ENCODE measurements at regions not wholly inside any gene's neighbourhood (a gene's known extent, or its start where the extent isn't known, plus 50 kb on each side); places are given as distances from the start of the nearest gene placed in this dataset.

DNA sequence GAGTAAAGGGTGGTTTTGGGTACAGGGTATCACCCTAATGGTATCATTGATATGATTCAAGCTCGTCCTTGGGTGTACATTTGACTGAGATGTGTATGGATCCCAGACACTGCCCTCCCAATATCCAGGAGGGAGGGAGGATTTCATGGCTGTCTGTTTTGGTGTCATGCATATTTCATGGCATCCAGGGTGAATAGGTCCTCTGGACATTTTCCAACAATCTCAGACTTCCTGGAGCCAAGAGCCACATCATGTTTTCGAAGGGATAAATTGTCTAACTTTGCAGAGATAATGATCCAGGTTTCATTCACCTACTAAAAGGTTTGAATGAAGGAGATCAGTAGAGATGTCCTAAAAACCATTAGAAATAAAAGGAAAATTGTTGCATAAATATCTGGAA is 431.9 kb downstream of the SHISA9 start:
- TF ChIP-seq THRAP3 (IDR thresholded peaks at IDR 0.05; ENCODE audit: borderline replicate concordance): no peak
- no peak for TF ChIP-seq JUN (IDR thresholded peaks at IDR 0.05; ENCODE audit: borderline replicate concordance, low read depth, low read length)
- TF ChIP-seq JUN (CRISPR knock-in tag; IDR thresholded peaks at IDR 0.05; ENCODE audit: borderline replicate concordance): no peak
- TF ChIP-seq BHLHE40 (IDR thresholded peaks at IDR 0.05; ENCODE audit: low read length): no peak
- TF ChIP-seq ZNF184 (CRISPR knock-in tag; IDR thresholded peaks at IDR 0.05): no peak
- no peak for TF ChIP-seq RFX1 (IDR thresholded peaks at IDR 0.05)
